ENCODE measurements at regions not wholly inside any gene's neighbourhood (a gene's known extent, or its start where the extent isn't known, plus 50 kb on each side); places are given as distances from the start of the nearest gene placed in this dataset.

DNA sequence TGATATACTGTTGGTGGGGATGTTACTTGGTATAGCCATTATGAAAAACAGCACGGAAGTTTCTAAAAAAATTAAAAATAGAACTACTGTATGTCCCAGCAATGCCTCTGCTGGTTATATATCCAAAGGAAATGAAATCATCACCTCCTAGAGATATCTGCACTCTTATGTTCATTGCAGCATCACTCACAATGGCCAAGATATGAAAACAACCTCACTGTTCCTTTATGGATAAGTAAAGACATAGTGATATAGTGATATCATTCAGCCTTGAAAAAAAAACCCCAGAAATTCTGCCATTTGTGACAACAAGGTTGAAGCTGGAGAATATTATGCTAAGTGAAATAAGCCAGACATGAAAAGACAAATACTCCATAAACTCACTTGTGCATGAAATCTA lies 543.8 kb upstream of the SLIT2 start:
- DNase-seq (ENCODE audit: low read depth) = no peak

GRCh38 chr4:19703391-19703790 lies 548.3 kb upstream of the SLIT2 start:
- no peak for DNase-seq (ENCODE audit: low read depth)

GRCh38 chr4:19700992-19701391 lies 550.7 kb upstream of the SLIT2 start:
- DNase-seq (ENCODE audit: low read depth) = no peak

GRCh38 chr4:19698961-19699360 lies 552.7 kb upstream of the SLIT2 start:
- no peak for DNase-seq (ENCODE audit: low read depth)

DNA sequence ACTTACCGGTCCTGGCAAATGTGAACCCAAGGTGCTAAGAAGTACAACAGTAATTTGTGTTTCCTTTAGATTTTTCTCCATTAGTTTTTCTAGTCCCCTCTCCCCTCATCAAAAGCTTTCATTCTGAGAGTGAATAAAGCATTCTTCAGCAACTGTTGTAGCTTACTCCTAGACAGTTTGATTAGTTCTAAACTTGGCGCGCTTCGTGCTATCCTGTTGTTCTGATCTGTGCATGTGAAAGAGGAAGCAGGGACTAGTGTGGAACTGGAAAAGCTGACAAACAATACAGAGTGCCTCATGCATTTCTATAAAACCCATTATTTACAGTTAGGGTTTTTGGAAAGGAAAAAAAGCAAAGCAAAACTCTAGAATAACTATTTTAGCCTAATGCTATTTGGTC lies 556.9 kb upstream of the SLIT2 start:
- DNase-seq (ENCODE audit: low read depth) = no peak

- DNase-seq (ENCODE audit: low read depth) = no peak
Observed at GRCh38 chr4:19693936-19694570, 557.7 kb upstream of the SLIT2 start.

GRCh38 chr4:19689511-19689910 lies 562.2 kb upstream of the SLIT2 start:
- DNase-seq (ENCODE audit: low read depth) = no peak

- DNase-seq (ENCODE audit: low read depth) = no peak
Observed at GRCh38 chr4:19686456-19686855, 565.2 kb upstream of the SLIT2 start.

GRCh38 chr4:19684084-19684483 lies 567.6 kb upstream of the SLIT2 start:
- DNase-seq (ENCODE audit: low read depth) = no peak

DNA sequence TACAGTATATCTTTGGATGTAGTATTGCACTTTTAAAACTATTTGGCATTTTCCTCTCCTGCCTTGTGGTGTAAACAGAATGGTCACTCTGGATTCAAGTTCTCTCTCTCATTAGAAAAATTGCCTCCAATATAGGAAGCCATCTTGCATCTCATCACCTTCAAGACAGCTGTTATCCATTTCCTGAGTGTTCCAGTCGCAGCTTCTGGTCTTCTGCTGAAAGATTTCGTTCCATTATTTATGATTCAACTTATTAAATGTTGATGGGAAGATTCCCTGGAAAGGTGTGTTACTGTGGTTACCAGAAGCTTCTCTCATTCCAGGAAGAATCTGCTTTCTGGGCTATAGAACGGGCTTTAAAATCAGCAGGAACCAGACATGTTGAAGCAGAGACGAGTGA lies 568.3 kb upstream of the SLIT2 start:
- DNase-seq (ENCODE audit: low read depth) = no peak

GRCh38 chr4:19677211-19677610 lies 574.5 kb upstream of the SLIT2 start:
- DNase-seq (ENCODE audit: low read depth) = no peak

DNA sequence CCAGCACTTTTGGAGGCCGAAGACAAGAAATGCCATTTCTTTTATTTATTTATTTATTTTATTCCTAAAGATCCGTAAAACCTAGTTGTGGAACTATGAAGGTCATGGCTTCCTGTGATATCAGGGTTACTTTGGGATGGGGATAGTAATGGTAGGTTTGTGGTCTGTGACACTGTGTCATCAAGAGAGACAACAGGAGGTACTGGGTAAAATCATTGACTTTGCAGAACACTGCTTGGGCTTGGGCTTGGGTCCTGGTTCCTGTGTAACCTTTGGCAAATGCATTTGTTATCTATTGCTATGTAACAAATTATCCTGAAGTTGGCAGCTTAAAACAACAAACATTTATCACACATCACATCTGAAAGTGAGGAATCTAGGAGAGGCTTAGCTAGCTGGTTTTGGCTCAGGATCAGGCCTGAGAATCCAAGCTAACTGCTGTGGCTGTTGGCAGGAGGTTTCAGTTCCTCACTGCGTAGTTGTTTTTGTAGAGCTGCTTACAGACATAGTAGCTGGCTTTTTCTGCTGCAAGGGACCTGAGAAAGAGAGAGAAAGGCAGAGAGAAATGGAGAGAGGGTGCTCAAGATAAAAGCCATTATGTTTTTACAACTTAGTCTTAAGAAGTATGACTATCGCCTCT lies 576.4 kb upstream of the SLIT2 start:
- DNase-seq (ENCODE audit: low read depth) = no peak

DNA sequence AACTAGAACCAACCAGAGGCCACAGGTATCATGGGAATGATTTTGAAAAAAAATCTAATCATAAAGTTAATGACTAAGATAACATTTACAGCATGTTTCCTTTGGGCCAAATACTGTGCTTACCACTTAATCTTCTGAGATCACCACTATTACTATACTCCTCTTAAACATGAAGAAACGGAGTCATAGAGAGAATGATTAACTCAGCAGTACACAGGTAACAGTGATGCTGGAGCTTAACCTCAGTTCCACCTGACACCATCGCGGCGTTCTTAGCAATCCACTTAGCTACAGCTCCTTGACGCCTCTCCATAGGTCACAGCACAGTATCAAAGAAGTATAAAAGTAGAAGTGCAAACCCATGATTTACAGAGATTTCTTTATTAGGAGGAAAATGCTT lies 592.6 kb upstream of the SLIT2 start:
- no peak for DNase-seq (ENCODE audit: low read depth)

GRCh38 chr4:19657856-19658255 lies 593.8 kb upstream of the SLIT2 start:
- no peak for DNase-seq (ENCODE audit: low read depth)

- DNase-seq (ENCODE audit: low read depth) = no peak
Observed at GRCh38 chr4:19655666-19656065, 596.0 kb upstream of the SLIT2 start.

GRCh38 chr4:19650903-19651864 lies 600.5 kb upstream of the SLIT2 start:
- DNase-seq (ENCODE audit: low read depth) = no peak

DNA sequence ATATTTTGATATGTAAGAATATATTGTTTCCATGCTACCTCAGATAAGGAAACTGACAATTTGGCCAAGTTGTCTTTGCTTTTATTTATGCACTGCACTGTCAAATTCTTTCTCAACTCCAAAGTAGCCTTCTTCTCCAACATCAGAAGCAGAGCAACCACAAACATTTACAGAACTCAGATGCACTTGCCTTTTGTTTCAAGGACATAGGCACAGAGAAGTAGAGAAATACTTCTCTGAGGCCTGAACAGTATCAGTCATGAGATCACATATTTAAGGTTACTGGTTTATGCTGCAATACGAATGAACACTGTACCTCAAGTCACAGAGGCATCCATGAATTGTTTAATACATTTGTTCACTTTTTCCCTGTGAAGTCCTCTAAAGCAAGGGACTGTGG lies 606.1 kb upstream of the SLIT2 start:
- DNase-seq (ENCODE audit: low read depth) = no peak

GRCh38 chr4:19636451-19636850 lies 615.3 kb upstream of the SLIT2 start:
- no peak for DNase-seq (ENCODE audit: low read depth)

DNA sequence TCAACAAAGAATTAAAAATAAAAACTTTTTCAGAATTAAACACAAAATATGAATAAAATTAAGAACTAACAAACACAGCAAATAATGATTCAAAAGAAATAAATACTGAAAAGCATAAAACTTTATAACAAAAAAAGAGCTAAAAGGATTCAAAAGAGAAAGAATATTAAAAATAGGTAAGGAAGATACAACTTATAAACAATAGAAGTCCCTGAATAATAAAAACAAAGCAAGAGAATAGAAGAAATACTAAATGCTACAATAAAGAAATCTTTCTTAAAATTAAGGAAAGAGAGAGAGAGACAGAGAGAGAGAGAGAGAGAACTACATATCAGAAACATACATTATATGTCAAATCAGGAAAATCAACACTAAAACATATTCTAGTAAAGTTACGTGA lies 619.9 kb upstream of the SLIT2 start:
- DNase-seq (ENCODE audit: low read depth) = no peak

DNA sequence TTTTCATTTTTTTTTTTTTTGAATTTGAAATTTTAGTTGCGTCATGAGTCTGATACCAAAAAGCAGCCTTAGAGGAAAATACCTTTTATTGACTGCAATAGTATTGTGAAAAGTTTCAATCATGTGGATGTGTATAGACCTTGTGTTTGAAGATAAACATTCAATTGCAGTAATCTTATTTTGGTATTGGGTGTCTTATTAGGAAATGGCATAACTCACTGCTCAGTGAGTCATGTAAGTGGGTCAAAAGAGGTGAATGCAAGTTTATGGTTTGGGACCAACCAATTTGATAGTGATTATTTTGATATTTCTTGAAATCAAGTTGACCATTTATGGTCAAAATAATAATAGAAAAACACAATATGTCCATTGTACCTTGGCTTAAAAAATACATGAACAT lies 627.8 kb upstream of the SLIT2 start:
- DNase-seq (ENCODE audit: low read depth) = no peak

GRCh38 chr4:19615086-19615689 lies 636.5 kb upstream of the SLIT2 start:
- no peak for DNase-seq (ENCODE audit: low read depth)

- no peak for DNase-seq (ENCODE audit: low read depth)
Observed at GRCh38 chr4:19614171-19614570, 637.5 kb upstream of the SLIT2 start.

DNA sequence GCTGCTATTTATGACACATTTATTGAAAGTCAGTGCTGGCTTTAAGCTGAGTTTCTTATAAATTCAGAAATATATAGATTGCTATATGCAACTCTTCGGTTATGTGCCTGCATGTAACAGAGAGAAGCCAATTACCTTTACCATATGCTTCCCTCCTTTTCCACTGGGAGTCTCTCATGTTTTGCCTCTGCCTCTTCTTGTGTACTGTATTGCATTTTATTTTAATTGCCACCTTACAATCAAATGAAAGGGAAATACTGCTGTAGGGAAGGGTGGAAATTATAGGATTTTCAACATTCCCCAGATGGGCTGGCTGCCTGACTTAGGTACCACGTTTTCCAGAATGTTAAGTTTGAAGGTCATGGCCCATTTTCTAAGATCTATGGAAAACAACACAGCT lies 655.4 kb upstream of the SLIT2 start:
- DNase-seq (ENCODE audit: low read depth) = no peak
